Loucy (cell line): ENCODE measurements at regions not wholly inside any gene's neighbourhood (a gene's known extent, or its start where the extent isn't known, plus 50 kb on each side); places are given as distances from the start of the nearest gene placed in this dataset.

Experiments used
- H2AFZ ChIP-seq: fragments of 200-600 bp; sonication (generic); 2 replicates; pipeline ENCODE4 v1.6.0; 2016; ENCODE audit warnings: antibody characterized with exemption, mild to moderate bottlenecking, low read length, moderate library complexity
- H3F3A ChIP-seq: fragments of 200-600 bp; 2 replicates; pipeline ENCODE4 v1.6.0; 2016; ENCODE audit warnings: antibody characterized with exemption, low read depth, mild to moderate bottlenecking
- H3K27me3 ChIP-seq: fragments of 200-600 bp; sonication (generic); 2 replicates; pipeline ENCODE4 v1.6.1; 2014; ENCODE audit warnings: low read length, mild to moderate bottlenecking; ENCODE audit not compliant: insufficient read depth, poor library complexity, severe bottlenecking
- H3K36me3 ChIP-seq: fragments of 200-600 bp; sonication (generic); 2 replicates; pipeline ENCODE4 v1.6.1; 2016; ENCODE audit warnings: low read length; ENCODE audit not compliant: insufficient read depth
- H3K4me1 ChIP-seq: fragments of 200-600 bp; sonication (generic); 2 replicates; pipeline ENCODE4 v1.5.1; 2014; ENCODE audit warnings: low read length, mild to moderate bottlenecking; ENCODE audit not compliant: insufficient read depth, poor library complexity, severe bottlenecking
- H3K4me2 ChIP-seq: fragments of 200-600 bp; sonication (generic); 2 replicates; pipeline ENCODE4 v1.6.0; 2014; ENCODE audit warnings: antibody characterized with exemption, low read length, low read depth, mild to moderate bottlenecking; ENCODE audit not compliant: poor library complexity, severe bottlenecking
- H3K4me3 ChIP-seq: fragments of 200-600 bp; sonication (generic); 2 replicates; pipeline ENCODE4 v1.5.1; 2014; ENCODE audit warnings: low read length, mild to moderate bottlenecking, mixed read lengths; ENCODE audit not compliant: poor library complexity, severe bottlenecking
- H3K79me2 ChIP-seq: fragments of 200-600 bp; sonication (generic); 2 replicates; pipeline ENCODE4 v1.6.1; 2014; ENCODE audit warnings: low read length; ENCODE audit not compliant: insufficient read depth
- H3K9ac ChIP-seq: fragments of 200-600 bp; sonication (generic); 2 replicates; pipeline ENCODE4 v1.6.0; 2014; ENCODE audit warnings: mild to moderate bottlenecking, low read depth, low read length, moderate library complexity; ENCODE audit not compliant: poor library complexity, severe bottlenecking
- H3K9me2 ChIP-seq: fragments of 200-600 bp; sonication (generic); replicated peaks from 2 replicates; pipeline ENCODE4 v1.6.1; 2016; ENCODE audit warnings: low read depth, low read length, mixed read lengths
- H3K9me3 ChIP-seq: fragments of 200-600 bp; sonication (generic); 2 replicates; pipeline ENCODE4 v1.6.1; 2014; ENCODE audit warnings: mild to moderate bottlenecking, antibody characterized with exemption, low read length, low read depth; ENCODE audit not compliant: insufficient read depth
- H4K20me1 ChIP-seq: fragments of 200-600 bp; sonication (generic); 2 replicates; pipeline ENCODE4 v1.6.0; 2014; ENCODE audit warnings: antibody characterized with exemption, low read length, mild to moderate bottlenecking; ENCODE audit not compliant: insufficient read depth, poor library complexity, severe bottlenecking
- CTCF ChIP-seq: fragments of 200-600 bp; sonication (generic); conservative IDR thresholded peaks from 2 replicates; pipeline ENCODE4 v1.5.1; 2014; ENCODE audit warnings: mild to moderate bottlenecking, antibody characterized with exemption, low read length
- EZH2phosphoT487 ChIP-seq: fragments of 200-600 bp; IDR thresholded peaks from 2 replicates; pipeline ENCODE4 v1.6.1; 2018; ENCODE audit warnings: antibody characterized with exemption, mild to moderate bottlenecking, moderate library complexity, borderline replicate concordance

DNA sequence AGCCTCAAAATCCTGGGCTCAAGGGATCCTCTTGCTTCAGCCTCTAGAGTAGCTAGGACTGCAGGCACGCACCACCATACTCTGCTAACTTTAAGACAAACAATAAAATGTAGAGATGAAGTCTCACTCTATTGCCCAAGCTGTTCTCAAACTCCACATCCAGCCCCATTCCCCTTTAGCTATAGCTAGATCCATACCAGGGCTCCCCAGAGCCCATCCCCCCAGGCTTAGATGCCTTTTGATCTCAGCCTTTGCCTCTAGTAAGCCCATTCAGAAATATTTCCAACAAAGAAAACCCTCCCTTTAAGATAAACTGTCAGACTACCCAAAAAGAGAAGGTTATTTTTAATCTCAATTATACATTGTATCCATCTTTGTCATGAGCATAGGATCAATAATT, 325.4 kb downstream of the CHRM3 start:
- no peaks in the 10 kb centered on the region for H3F3A ChIP-seq
- no peak overlapping the region for H3K4me2 ChIP-seq
- H3K36me3 ChIP-seq = no peaks in the 10 kb centered on the region
- H3K9me3 ChIP-seq = no peaks in the 10 kb centered on the region
- no peaks in the 10 kb centered on the region for H3K27me3 ChIP-seq
- TF ChIP-seq EZH2phosphoT487 = no peak
- no peak for TF ChIP-seq CTCF
- H3K79me2 ChIP-seq = no peaks in the 10 kb centered on the region
- no peaks in the 10 kb centered on the region for H3K9me2 ChIP-seq
- H4K20me1 ChIP-seq = no peaks in the 10 kb centered on the region
- H3K9ac ChIP-seq = no peak overlapping the region
- H3K4me1 ChIP-seq = no peaks in the 10 kb centered on the region
- H3K4me3 ChIP-seq = no peak overlapping the region
- H2AFZ ChIP-seq = no peak overlapping the region

- TF ChIP-seq EZH2phosphoT487 (no peak), CTCF (no peak)
- H3F3A ChIP-seq = no peaks in the 10 kb centered on the region
- no peaks in the 10 kb centered on the region for H3K9me2 ChIP-seq
- peaks cover 13% of the 10 kb centered on the region for H3K4me1 ChIP-seq
- H4K20me1 ChIP-seq = no peaks in the 10 kb centered on the region
- H3K9ac ChIP-seq = no peak overlapping the region
- no peaks in the 10 kb centered on the region for H3K9me3 ChIP-seq
- no peaks in the 10 kb centered on the region for H3K36me3 ChIP-seq
- no peak overlapping the region for H3K4me2 ChIP-seq
- H2AFZ ChIP-seq = no peak overlapping the region
- no peak overlapping the region for H3K4me3 ChIP-seq
- H3K27me3 ChIP-seq = no peaks in the 10 kb centered on the region
- H3K79me2 ChIP-seq = no peaks in the 10 kb centered on the region
Observed at GRCh38 chr1:239717097-239717917, 330.9 kb downstream of the CHRM3 start.

GRCh38 chr1:239717918-239718184, 331.5 kb downstream of the CHRM3 start:
- H3K4me2 ChIP-seq = no peak overlapping the region
- H3K9ac ChIP-seq = no peak overlapping the region
- H3K9me2 ChIP-seq = no peaks in the 10 kb centered on the region
- no peaks in the 10 kb centered on the region for H3K36me3 ChIP-seq
- no peaks in the 10 kb centered on the region for H3K27me3 ChIP-seq
- no peaks in the 10 kb centered on the region for H4K20me1 ChIP-seq
- no peaks in the 10 kb centered on the region for H3F3A ChIP-seq
- no peaks in the 10 kb centered on the region for H3K79me2 ChIP-seq
- no peak overlapping the region for H3K4me3 ChIP-seq
- no peaks in the 10 kb centered on the region for H3K9me3 ChIP-seq
- no peak overlapping the region for H2AFZ ChIP-seq
- no peak for TF ChIP-seq CTCF
- TF ChIP-seq EZH2phosphoT487 = no peak
- H3K4me1 ChIP-seq = peaks cover 13% of the 10 kb centered on the region
